GM21723 (cell line): ENCODE measurements at regions not wholly inside any gene's neighbourhood (a gene's known extent, or its start where the extent isn't known, plus 50 kb on each side); places are given as distances from the start of the nearest gene placed in this dataset.

Experiments used
- ATAC-seq: cut with Tn5 transposase; IDR thresholded peaks from one replicate; pipeline ENCODE4 v1.9.1; 2021; ENCODE audit warnings: mild to moderate bottlenecking, moderate library complexity; ENCODE audit not compliant: unreplicated experiment

- ATAC-seq: no peak
These were observed 402.1 kb upstream of the MCTP2 start for GRCh38 chr15:93829115-93829870.

GRCh38 chr15:93826790-93827189 is 404.6 kb upstream of the MCTP2 start:
- no peak for ATAC-seq

- no peak for ATAC-seq
These were observed 405.1 kb upstream of the MCTP2 start for GRCh38 chr15:93826293-93826692.

GRCh38 chr15:93825682-93826081 is 405.7 kb upstream of the MCTP2 start:
- no peak for ATAC-seq

GRCh38 chr15:93823971-93824913 is 407.1 kb upstream of the MCTP2 start:
- no peak for ATAC-seq

GRCh38 chr15:93820566-93820965 is 410.8 kb upstream of the MCTP2 start:
- ATAC-seq: no peak

- ATAC-seq: no peak
These were observed 411.5 kb upstream of the MCTP2 start for GRCh38 chr15:93819826-93820225.

- no peak for ATAC-seq
These were observed 414.5 kb upstream of the MCTP2 start for GRCh38 chr15:93816815-93817214.

- ATAC-seq: no peak
These were observed 420.1 kb upstream of the MCTP2 start for GRCh38 chr15:93811305-93811704.

GRCh38 chr15:93809516-93809915 is 421.8 kb upstream of the MCTP2 start:
- ATAC-seq: no peak

GRCh38 chr15:93803421-93804152 is 427.8 kb upstream of the MCTP2 start:
- no peak for ATAC-seq

GRCh38 chr15:93801206-93801605 is 430.2 kb upstream of the MCTP2 start:
- no peak for ATAC-seq

- ATAC-seq: no peak
These were observed 430.6 kb upstream of the MCTP2 start for GRCh38 chr15:93800805-93801204.

GRCh38 chr15:93789441-93789840 is 441.9 kb upstream of the MCTP2 start:
- ATAC-seq: no peak

GRCh38 chr15:93780073-93780472 is 451.3 kb upstream of the MCTP2 start:
- no peak for ATAC-seq

GRCh38 chr15:93779341-93779740 is 452.0 kb upstream of the MCTP2 start:
- ATAC-seq: no peak

- ATAC-seq: no peak
These were observed 459.9 kb upstream of the MCTP2 start for GRCh38 chr15:93771196-93772030.

GRCh38 chr15:93770788-93771187 is 460.6 kb upstream of the MCTP2 start:
- ATAC-seq: no peak

- ATAC-seq: no peak
These were observed 469.3 kb upstream of the MCTP2 start for GRCh38 chr15:93762036-93762435.

GRCh38 chr15:93759629-93760028 is 471.7 kb upstream of the MCTP2 start:
- no peak for ATAC-seq
